ENCODE measurements at regions not wholly inside any gene's neighbourhood (a gene's known extent, or its start where the extent isn't known, plus 50 kb on each side); places are given as distances from the start of the nearest gene placed in this dataset.

DNA sequence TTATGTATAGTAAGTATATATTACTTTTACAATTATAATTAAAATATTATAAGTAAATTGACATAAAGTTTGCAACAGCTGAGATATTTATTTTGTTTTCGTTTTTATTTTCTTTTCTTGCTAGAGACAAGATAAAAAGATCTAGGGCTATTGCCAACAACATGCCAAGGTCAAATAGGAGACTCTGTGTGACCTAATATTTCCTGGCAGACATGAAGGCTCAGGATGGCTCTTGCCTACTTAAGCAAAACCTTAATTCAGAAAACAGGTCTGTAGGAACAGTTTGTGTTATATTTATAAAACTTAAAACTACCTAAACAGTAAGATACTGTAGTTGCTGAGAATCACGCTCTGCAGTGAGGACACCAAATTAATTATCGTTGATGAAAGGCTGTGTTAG is 145.2 kb downstream of the RFC3 start:
- no peaks in the 10 kb centered on the region for H3K27me3 ChIP-seq (ENCODE audit: insufficient read depth, low read length)
- no peak overlapping the region for H3K9ac ChIP-seq (ENCODE audit: extremely low read depth, insufficient read length, low read length)
- H3K4ac ChIP-seq (ENCODE audit: low read depth, low read length), result no peak overlapping the region
- peaks cover 0 to 10% (median 2%) of the 10 kb centered on the region in 3 experiments; a peak in 4 of 7 replicates for H3K36me3 Mint-ChIP-seq (ENCODE audit: insufficient read depth in 1 of 3, low read depth in 3 of 3)
- H3K4me2 ChIP-seq (ENCODE audit: insufficient read depth, insufficient read length, low read length), result no peak overlapping the region
- H2BK20ac ChIP-seq (ENCODE audit: low read depth, low read length, poor library complexity, severe bottlenecking), result no peak overlapping the region
- H3K9me3 Mint-ChIP-seq, result no peaks in the 10 kb centered on the region; a peak in 1 of 5 replicates
- no peak overlapping the region for H2AK5ac ChIP-seq (ENCODE audit: insufficient read length, low read length)
- H3K27ac Mint-ChIP-seq, result no peak overlapping the region
- no peak overlapping the region for H3K14ac ChIP-seq (ENCODE audit: insufficient read depth, low read length)
- H2AFZ ChIP-seq (ENCODE audit: low read length), result no peak overlapping the region
- H3K56ac ChIP-seq (ENCODE audit: insufficient read length, low read depth, low read length), result no peak overlapping the region
- no peaks in the 10 kb centered on the region for H4K20me1 ChIP-seq (ENCODE audit: control insufficient read depth, insufficient read depth, insufficient read length)
- H3K23me2 ChIP-seq (ENCODE audit: insufficient read length, low read depth, low read length, poor library complexity, severe bottlenecking), result no peaks in the 10 kb centered on the region
- no peak overlapping the region for H3T11ph ChIP-seq (ENCODE audit: low read length)
- no peak overlapping the region for H3K23ac ChIP-seq (ENCODE audit: insufficient read length, low read depth, low read length)
- no peaks in the 10 kb centered on the region for H3K27me3 Mint-ChIP-seq (ENCODE audit: low read depth)
- H3K18ac ChIP-seq (ENCODE audit: insufficient read length, low read depth, low read length), result no peak overlapping the region
- H4K5ac ChIP-seq (ENCODE audit: insufficient read length, low read depth, low read length), result no peak overlapping the region
- DNase-seq, result no peak
- no CpG with 5 or more reads among the region's 3 CpGs for WGBS (ENCODE audit: extremely low coverage, insufficient read length, low lambda C conversion rate)
- no peak overlapping the region for H4K91ac ChIP-seq (ENCODE audit: insufficient read length, low read depth, low read length)
- H2BK12ac ChIP-seq (ENCODE audit: insufficient read length, low read depth, low read length), result no peak overlapping the region
- H3K79me2 ChIP-seq (ENCODE audit: insufficient read depth, low read length), result no peaks in the 10 kb centered on the region
- H3K79me1 ChIP-seq (ENCODE audit: insufficient read depth, low read depth, low read length, poor library complexity, severe bottlenecking), result no peaks in the 10 kb centered on the region
- H3K27ac ChIP-seq (ENCODE audit: insufficient read length, low read depth, low read length), result no peak overlapping the region
- H2BK15ac ChIP-seq (ENCODE audit: low read depth, low read length), result no peak overlapping the region
- H3K4me1 ChIP-seq (ENCODE audit: insufficient read depth, low read length), result no peaks in the 10 kb centered on the region
- no peaks in the 10 kb centered on the region for H3K4me1 Mint-ChIP-seq
- H2BK120ac ChIP-seq (ENCODE audit: low read depth, low read length, poor library complexity, severe bottlenecking), result no peak overlapping the region
- TF ChIP-seq, protein P1, sequence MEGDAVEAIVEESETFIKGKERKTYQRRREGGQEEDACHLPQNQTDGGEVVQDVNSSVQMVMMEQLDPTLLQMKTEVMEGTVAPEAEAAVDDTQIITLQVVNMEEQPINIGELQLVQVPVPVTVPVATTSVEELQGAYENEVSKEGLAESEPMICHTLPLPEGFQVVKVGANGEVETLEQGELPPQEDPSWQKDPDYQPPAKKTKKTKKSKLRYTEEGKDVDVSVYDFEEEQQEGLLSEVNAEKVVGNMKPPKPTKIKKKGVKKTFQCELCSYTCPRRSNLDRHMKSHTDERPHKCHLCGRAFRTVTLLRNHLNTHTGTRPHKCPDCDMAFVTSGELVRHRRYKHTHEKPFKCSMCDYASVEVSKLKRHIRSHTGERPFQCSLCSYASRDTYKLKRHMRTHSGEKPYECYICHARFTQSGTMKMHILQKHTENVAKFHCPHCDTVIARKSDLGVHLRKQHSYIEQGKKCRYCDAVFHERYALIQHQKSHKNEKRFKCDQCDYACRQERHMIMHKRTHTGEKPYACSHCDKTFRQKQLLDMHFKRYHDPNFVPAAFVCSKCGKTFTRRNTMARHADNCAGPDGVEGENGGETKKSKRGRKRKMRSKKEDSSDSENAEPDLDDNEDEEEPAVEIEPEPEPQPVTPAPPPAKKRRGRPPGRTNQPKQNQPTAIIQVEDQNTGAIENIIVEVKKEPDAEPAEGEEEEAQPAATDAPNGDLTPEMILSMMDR (conservative IDR thresholded peaks at IDR 0.05), result no peak
- no peaks in the 10 kb centered on the region for H3K9me3 ChIP-seq (ENCODE audit: control insufficient read depth, low read depth, low read length)
- no peak overlapping the region for H2BK5ac ChIP-seq (ENCODE audit: insufficient read length, low read length)
- no peak overlapping the region for H3K4me3 Mint-ChIP-seq
- no peak overlapping the region for H4K8ac ChIP-seq (replicated peaks; ENCODE audit: insufficient read length, low read depth, low read length)

Measured in H9 (cell line).